ENCODE measurements at regions not wholly inside any gene's neighbourhood (a gene's known extent, or its start where the extent isn't known, plus 50 kb on each side); places are given as distances from the start of the nearest gene placed in this dataset.

GRCh38 chr1:73194965-73195364 lies 912.6 kb upstream of the NEGR1 start:
- no peak for TF ChIP-seq GATA2 (IDR thresholded peaks at IDR 0.05; ENCODE audit: low read depth, low read length)
- TF ChIP-seq GATA3 (IDR thresholded peaks at IDR 0.05; ENCODE audit: low read depth, low read length): no peak

All from SH-SY5Y (cell line).